ENCODE measurements at regions not wholly inside any gene's neighbourhood (a gene's known extent, or its start where the extent isn't known, plus 50 kb on each side); places are given as distances from the start of the nearest gene placed in this dataset.
"Not testable (repeated sequence)": the region's sequence is repeated elsewhere in the genome, so short reads cannot be mapped to it uniquely, and the experiment has no call there.

GRCh38 chr10:105598207-105598606 is 957.1 kb downstream of the SORCS3 start:
- no peak for DNase-seq

GRCh38 chr10:105597312-105597711 is 956.2 kb downstream of the SORCS3 start:
- DNase-seq, result no peak

- no peak for DNase-seq
Observed at GRCh38 chr10:105596749-105597148, 955.7 kb downstream of the SORCS3 start.

- DNase-seq, result no peak
Observed at GRCh38 chr10:105594296-105594695, 953.2 kb downstream of the SORCS3 start.

- DNase-seq, result no peak
Observed at GRCh38 chr10:105592468-105592867, 951.4 kb downstream of the SORCS3 start.

- no peak for DNase-seq
Observed at GRCh38 chr10:105586451-105587098, 945.5 kb downstream of the SORCS3 start.

GRCh38 chr10:105585753-105586152 is 944.7 kb downstream of the SORCS3 start:
- no peak for DNase-seq

GRCh38 chr10:105585171-105585570 is 944.1 kb downstream of the SORCS3 start:
- DNase-seq, result no peak

GRCh38 chr10:105579112-105579511 is 938.0 kb downstream of the SORCS3 start:
- no peak for DNase-seq

GRCh38 chr10:105577865-105578607 is 936.9 kb downstream of the SORCS3 start:
- DNase-seq, result no peak

GRCh38 chr10:105559333-105560097 is 918.4 kb downstream of the SORCS3 start:
- no peak for DNase-seq

GRCh38 chr10:105550453-105550852 is 909.4 kb downstream of the SORCS3 start:
- not testable (repeated sequence) for DNase-seq

GRCh38 chr10:105549731-105550130 is 908.6 kb downstream of the SORCS3 start:
- no peak for DNase-seq

- no peak for DNase-seq
Observed at GRCh38 chr10:105545101-105545500, 904.0 kb downstream of the SORCS3 start.

- no peak for DNase-seq
Observed at GRCh38 chr10:105540381-105540780, 899.3 kb downstream of the SORCS3 start.

- DNase-seq, result no peak
Observed at GRCh38 chr10:105538874-105539273, 897.8 kb downstream of the SORCS3 start.

GRCh38 chr10:105535478-105535877 is 894.4 kb downstream of the SORCS3 start:
- DNase-seq, result no peak

GRCh38 chr10:105534086-105534485 is 893.0 kb downstream of the SORCS3 start:
- DNase-seq, result no peak

GRCh38 chr10:105516511-105516910 is 875.4 kb downstream of the SORCS3 start:
- no peak for DNase-seq

GRCh38 chr10:105514106-105514505 is 873.0 kb downstream of the SORCS3 start:
- DNase-seq, result no peak

GRCh38 chr10:105509517-105509916 is 868.4 kb downstream of the SORCS3 start:
- no peak for DNase-seq

- no peak for DNase-seq
Observed at GRCh38 chr10:105506262-105506661, 865.2 kb downstream of the SORCS3 start.

GRCh38 chr10:105503714-105504113 is 862.6 kb downstream of the SORCS3 start:
- DNase-seq, result no peak

GRCh38 chr10:105502058-105502457 is 861.0 kb downstream of the SORCS3 start:
- DNase-seq, result no peak
